Neuron (in vitro differentiated cells): ENCODE measurements at regions not wholly inside any gene's neighbourhood (a gene's known extent, or its start where the extent isn't known, plus 50 kb on each side); places are given as distances from the start of the nearest gene placed in this dataset.

Experiments
- H2AFZ ChIP-seq: one replicate; pipeline ENCODE4 v1.6.1; 2013; ENCODE audit warnings: low read depth, mild to moderate bottlenecking, inconsistent platforms, low read length, moderate library complexity
- H3K27me3 ChIP-seq: one replicate; pipeline ENCODE4 v1.6.1; 2013; ENCODE audit warnings: low read length; ENCODE audit not compliant: insufficient read depth
- H3K36me3 ChIP-seq: one replicate; pipeline ENCODE4 v1.6.1; 2013; ENCODE audit warnings: low read length; ENCODE audit not compliant: insufficient read depth
- H3K4me1 ChIP-seq: one replicate; pipeline ENCODE4 v1.6.1; 2013; ENCODE audit warnings: low read length; ENCODE audit not compliant: insufficient read depth
- H3K4me3 ChIP-seq: 2 replicates; pipeline ENCODE4 v1.5.1; 2013; ENCODE audit warnings: mild to moderate bottlenecking, low read length, moderate library complexity
- H3K9me3 ChIP-seq: one replicate; pipeline ENCODE4 v1.6.1; 2013; ENCODE audit warnings: low read length

- Histone ChIP-seq H3K9me3 (no peaks in the 10 kb centered on the region), H3K27me3 (no peaks in the 10 kb centered on the region), H3K4me3 (no peak overlapping the region), H2AFZ (no peak overlapping the region), H3K36me3 (no peaks in the 10 kb centered on the region), H3K4me1 (no peaks in the 10 kb centered on the region)
Observed at GRCh38 chr21:18191139-18191538, 53.5 kb upstream of the CHODL start.

GRCh38 chr21:18178509-18178908, 66.1 kb upstream of the CHODL start:
- Histone ChIP-seq H3K27me3 (no peaks in the 10 kb centered on the region), H3K36me3 (no peaks in the 10 kb centered on the region), H3K4me3 (no peak overlapping the region), H3K4me1 (no peaks in the 10 kb centered on the region), H2AFZ (no peak overlapping the region), H3K9me3 (no peaks in the 10 kb centered on the region)

- Histone ChIP-seq H3K27me3 (no peaks in the 10 kb centered on the region), H3K4me3 (no peak overlapping the region), H2AFZ (no peak overlapping the region), H3K4me1 (no peaks in the 10 kb centered on the region), H3K36me3 (no peaks in the 10 kb centered on the region), H3K9me3 (no peaks in the 10 kb centered on the region)
Observed at GRCh38 chr21:18174370-18174769, 70.3 kb upstream of the CHODL start.

- H3K4me1 ChIP-seq = no peaks in the 10 kb centered on the region
- H3K36me3 ChIP-seq = no peaks in the 10 kb centered on the region
- no peak overlapping the region for H3K4me3 ChIP-seq
- H3K27me3 ChIP-seq = no peaks in the 10 kb centered on the region
- H3K9me3 ChIP-seq = no peaks in the 10 kb centered on the region
- H2AFZ ChIP-seq = no peak overlapping the region
Observed at GRCh38 chr21:18170829-18171228, 73.8 kb upstream of the CHODL start.

- H3K9me3 ChIP-seq = no peaks in the 10 kb centered on the region
- no peaks in the 10 kb centered on the region for H3K36me3 ChIP-seq
- no peaks in the 10 kb centered on the region for H3K4me1 ChIP-seq
- H3K27me3 ChIP-seq = no peaks in the 10 kb centered on the region
- H2AFZ ChIP-seq = no peak overlapping the region
- no peak overlapping the region for H3K4me3 ChIP-seq
Observed at GRCh38 chr21:18170221-18170620, 74.4 kb upstream of the CHODL start.

- Histone ChIP-seq H2AFZ (no peak overlapping the region), H3K4me1 (peaks cover 3% of the 10 kb centered on the region), H3K4me3 (no peak overlapping the region), H3K27me3 (no peaks in the 10 kb centered on the region), H3K36me3 (no peaks in the 10 kb centered on the region), H3K9me3 (no peaks in the 10 kb centered on the region)
Observed at GRCh38 chr21:18168108-18168507, 76.5 kb upstream of the CHODL start.

- H2AFZ ChIP-seq = no peak overlapping the region
- H3K4me3 ChIP-seq = no peak overlapping the region
- H3K9me3 ChIP-seq = no peaks in the 10 kb centered on the region
- no peaks in the 10 kb centered on the region for H3K36me3 ChIP-seq
- H3K27me3 ChIP-seq = no peaks in the 10 kb centered on the region
- H3K4me1 ChIP-seq = peaks cover 3% of the 10 kb centered on the region
Observed at GRCh38 chr21:18164933-18165332, 79.7 kb upstream of the CHODL start.

GRCh38 chr21:18164483-18164882, 80.2 kb upstream of the CHODL start:
- Histone ChIP-seq H3K4me3 (no peak overlapping the region), H3K4me1 (peaks cover 3% of the 10 kb centered on the region), H3K27me3 (no peaks in the 10 kb centered on the region), H3K36me3 (no peaks in the 10 kb centered on the region), H3K9me3 (no peaks in the 10 kb centered on the region), H2AFZ (no peak overlapping the region)

- H3K36me3 ChIP-seq = no peaks in the 10 kb centered on the region
- no peak overlapping the region for H3K4me3 ChIP-seq
- H3K9me3 ChIP-seq = no peaks in the 10 kb centered on the region
- H3K27me3 ChIP-seq = no peaks in the 10 kb centered on the region
- peaks cover 3% of the 10 kb centered on the region for H3K4me1 ChIP-seq
- H2AFZ ChIP-seq = no peak overlapping the region
Observed at GRCh38 chr21:18163956-18164355, 80.7 kb upstream of the CHODL start.

GRCh38 chr21:18161841-18162240, 82.8 kb upstream of the CHODL start:
- Histone ChIP-seq H3K36me3 (no peaks in the 10 kb centered on the region), H2AFZ (no peak overlapping the region), H3K4me3 (no peak overlapping the region), H3K27me3 (no peaks in the 10 kb centered on the region), H3K9me3 (no peaks in the 10 kb centered on the region), H3K4me1 (peaks cover 4% of the 10 kb centered on the region)

GRCh38 chr21:18157406-18157805, 87.2 kb upstream of the CHODL start:
- no peaks in the 10 kb centered on the region for H3K36me3 ChIP-seq
- H2AFZ ChIP-seq = no peak overlapping the region
- H3K4me3 ChIP-seq = no peak overlapping the region
- H3K4me1 ChIP-seq = peaks cover 19% of the 10 kb centered on the region
- H3K27me3 ChIP-seq = no peaks in the 10 kb centered on the region
- no peaks in the 10 kb centered on the region for H3K9me3 ChIP-seq

- H3K27me3 ChIP-seq = no peaks in the 10 kb centered on the region
- no peak overlapping the region for H3K4me3 ChIP-seq
- no peaks in the 10 kb centered on the region for H3K9me3 ChIP-seq
- H3K4me1 ChIP-seq = peaks cover 19% of the 10 kb centered on the region
- no peaks in the 10 kb centered on the region for H3K36me3 ChIP-seq
- peak overlapping the region; percentile 77 for H2AFZ ChIP-seq
Observed at GRCh38 chr21:18155508-18156193, 89.0 kb upstream of the CHODL start.

GRCh38 chr21:18153063-18153462, 91.6 kb upstream of the CHODL start:
- H3K27me3 ChIP-seq = no peaks in the 10 kb centered on the region
- no peak overlapping the region for H2AFZ ChIP-seq
- no peaks in the 10 kb centered on the region for H3K9me3 ChIP-seq
- H3K4me3 ChIP-seq = no peak overlapping the region
- no peaks in the 10 kb centered on the region for H3K36me3 ChIP-seq
- H3K4me1 ChIP-seq = peaks cover 19% of the 10 kb centered on the region

- Histone ChIP-seq H2AFZ (no peak overlapping the region), H3K27me3 (no peaks in the 10 kb centered on the region), H3K9me3 (no peaks in the 10 kb centered on the region), H3K4me1 (peaks cover 19% of the 10 kb centered on the region), H3K36me3 (no peaks in the 10 kb centered on the region), H3K4me3 (no peak overlapping the region)
Observed at GRCh38 chr21:18152371-18152770, 92.3 kb upstream of the CHODL start.
